Neural cell (in vitro differentiated cells): ENCODE measurements at regions not wholly inside any gene's neighbourhood (a gene's known extent, or its start where the extent isn't known, plus 50 kb on each side); places are given as distances from the start of the nearest gene placed in this dataset.

Source experiments
- H2AFZ ChIP-seq: fragments of 200-600, 300-800 bp; sonication (generic), shearing (Covaris generic); 2 replicates; pipeline ENCODE4 v1.6.0; 2014; ENCODE audit warnings: low read depth, mild to moderate bottlenecking, antibody characterized with exemption, low read length, moderate library complexity
- H3F3A ChIP-seq: fragments of 200-600 bp; shearing (Covaris generic); 2 replicates; pipeline ENCODE4 v1.6.1; 2016; ENCODE audit warnings: mild to moderate bottlenecking, moderate library complexity, mixed read lengths, antibody characterized with exemption, low read length; ENCODE audit not compliant: insufficient read depth, poor library complexity, severe bottlenecking
- H3K27ac ChIP-seq: fragments of 200-600, 300-800 bp; sonication (generic), shearing (Covaris generic); 2 replicates; pipeline ENCODE4 v1.5.1; 2014; ENCODE audit warnings: mild to moderate bottlenecking, low read length, moderate library complexity
- H3K27me3 ChIP-seq: fragments of 300-800, 200-600 bp; sonication (generic), shearing (Covaris generic); 2 replicates; pipeline ENCODE4 v1.6.0; 2014; ENCODE audit warnings: mild to moderate bottlenecking, low read depth, low read length, moderate library complexity; ENCODE audit not compliant: insufficient read depth
- H3K36me3 ChIP-seq: fragments of 300-800, 200-600 bp; sonication (generic), shearing (Covaris generic); 2 replicates; pipeline ENCODE4 v1.5.1; 2014; ENCODE audit warnings: mild to moderate bottlenecking, antibody characterized with exemption, low read length, moderate library complexity; ENCODE audit not compliant: insufficient read depth
- H3K4me2 ChIP-seq: fragments of 300-800, 200-600 bp; sonication (generic), shearing (Covaris generic); 2 replicates; pipeline ENCODE4 v1.6.0; 2014; ENCODE audit warnings: mild to moderate bottlenecking, low read length
- H3K4me3 ChIP-seq: fragments of 300-800, 200-600 bp; sonication (generic), shearing (Covaris generic); 2 replicates; pipeline ENCODE4 v1.5.1; 2014; ENCODE audit warnings: mild to moderate bottlenecking, low read length, moderate library complexity
- H3K79me2 ChIP-seq: fragments of 200-600 bp; shearing (Covaris generic); replicated peaks from 2 replicates; pipeline ENCODE4 v1.6.0; 2014; ENCODE audit warnings: mild to moderate bottlenecking, low read length, moderate library complexity; ENCODE audit not compliant: insufficient read depth
- H3K9ac ChIP-seq: fragments of 300-800, 200-600 bp; sonication (generic), shearing (Covaris generic); 2 replicates; pipeline ENCODE4 v1.6.1; 2016; ENCODE audit warnings: mild to moderate bottlenecking, low read length, mixed read lengths
- H3K9me2 ChIP-seq: fragments of 200-600 bp; shearing (Covaris generic); 2 replicates; pipeline ENCODE4 v1.6.1; 2016; ENCODE audit warnings: mild to moderate bottlenecking, low read length, mixed read lengths; ENCODE audit not compliant: insufficient read depth
- H3K9me3 ChIP-seq: fragments of 200-600, 300-800 bp; sonication (generic), shearing (Covaris generic); 2 replicates; pipeline ENCODE4 v1.6.1; 2016; ENCODE audit warnings: mild to moderate bottlenecking, mixed run types, low read length, moderate library complexity, mixed read lengths
- H4K20me1 ChIP-seq: fragments of 200-600 bp; shearing (Covaris generic); 2 replicates; pipeline ENCODE4 v1.6.1; 2016; ENCODE audit warnings: mild to moderate bottlenecking, mixed run types; ENCODE audit not compliant: insufficient read depth
- EP300 ChIP-seq: fragments of 450-650 bp; conservative IDR thresholded peaks from 2 replicates; pipeline ENCODE4 v1.6.1; 2014; ENCODE audit warnings: antibody characterized with exemption, mild to moderate bottlenecking, moderate library complexity; ENCODE audit not compliant: poor library complexity, severe bottlenecking
- EZH2 ChIP-seq: fragments of 200-600, 300-800 bp; shearing (Covaris generic), sonication (generic); IDR thresholded peaks from 2 replicates; pipeline ENCODE4 v1.6.1; 2014; ENCODE audit warnings: antibody characterized with exemption, low read length, borderline replicate concordance, mild to moderate bottlenecking; ENCODE audit not compliant: insufficient read depth, poor library complexity, severe bottlenecking
- MXI1 ChIP-seq: fragments of 450-650 bp; conservative IDR thresholded peaks from 2 replicates; pipeline ENCODE4 v1.6.1; 2014; ENCODE audit warnings: antibody characterized with exemption, mild to moderate bottlenecking; ENCODE audit not compliant: poor library complexity, severe bottlenecking
- POLR2AphosphoS5 ChIP-seq: IDR thresholded peaks from 2 replicates; pipeline ENCODE4 v1.6.1; 2012
- RAD21 ChIP-seq: fragments of 450-650 bp; conservative IDR thresholded peaks from 2 replicates; pipeline ENCODE4 v1.6.1; 2014; ENCODE audit warnings: antibody characterized with exemption, mild to moderate bottlenecking, moderate library complexity
- SMC3 ChIP-seq: fragments of 450-650 bp; conservative IDR thresholded peaks from 2 replicates; pipeline ENCODE4 v1.6.1; 2014; ENCODE audit warnings: antibody characterized with exemption, mild to moderate bottlenecking, moderate library complexity; ENCODE audit not compliant: poor library complexity
- TAF1 ChIP-seq: IDR thresholded peaks from 2 replicates; pipeline ENCODE4 v1.6.1; 2012; ENCODE audit warnings: low read depth
- TF ChIP-seq, protein P1 (sequence below): IDR thresholded peaks from 2 replicates; pipeline ENCODE4 v1.6.1; 2012; ENCODE audit warnings: borderline replicate concordance
- TF ChIP-seq, protein P2 (sequence below): fragments of 450-650 bp; IDR thresholded peaks from 2 replicates; pipeline ENCODE4 v1.5.1; 2014; ENCODE audit warnings: antibody characterized with exemption, mild to moderate bottlenecking, moderate library complexity; ENCODE audit not compliant: poor library complexity, severe bottlenecking

DNA sequence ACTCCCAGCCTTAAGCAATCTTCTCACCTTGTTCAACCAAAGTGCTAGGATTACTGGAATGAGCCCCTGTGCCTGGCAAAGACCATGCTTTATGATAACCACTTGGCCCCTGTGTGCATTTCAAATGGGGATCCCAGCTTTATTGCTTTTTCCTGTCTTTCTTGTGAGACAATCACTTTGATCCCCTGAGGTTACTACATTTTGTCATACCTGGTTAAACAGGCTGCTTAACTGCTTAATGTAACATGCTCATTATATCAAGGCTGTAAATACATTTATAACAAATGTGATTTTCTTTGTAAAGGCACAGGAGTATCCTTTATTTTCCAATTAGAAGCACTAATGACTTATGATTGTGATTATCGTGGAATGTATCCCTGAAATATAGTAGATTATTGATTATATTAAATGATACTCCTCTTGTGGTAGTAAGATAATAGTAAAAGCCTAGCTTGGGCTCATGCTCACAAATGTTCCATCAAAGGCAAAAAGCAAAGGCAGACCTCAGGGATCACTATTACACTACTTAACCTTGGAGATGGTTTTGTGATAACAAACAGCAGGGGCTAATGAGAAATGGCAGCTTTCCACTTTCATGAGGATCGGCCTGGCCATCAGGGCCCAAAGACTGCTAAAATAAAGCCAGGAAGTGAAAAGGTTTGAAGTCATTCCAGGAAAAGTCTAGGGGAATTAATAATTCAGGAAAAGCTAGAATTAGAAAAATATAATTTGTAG lies 290.8 kb upstream of the MDGA2 start:
- Histone ChIP-seq H3K4me2 (no peak overlapping the region), H4K20me1 (no peaks in the 10 kb centered on the region)
- TF ChIP-seq TAF1 (no peak), RAD21 (no peak)

DNA sequence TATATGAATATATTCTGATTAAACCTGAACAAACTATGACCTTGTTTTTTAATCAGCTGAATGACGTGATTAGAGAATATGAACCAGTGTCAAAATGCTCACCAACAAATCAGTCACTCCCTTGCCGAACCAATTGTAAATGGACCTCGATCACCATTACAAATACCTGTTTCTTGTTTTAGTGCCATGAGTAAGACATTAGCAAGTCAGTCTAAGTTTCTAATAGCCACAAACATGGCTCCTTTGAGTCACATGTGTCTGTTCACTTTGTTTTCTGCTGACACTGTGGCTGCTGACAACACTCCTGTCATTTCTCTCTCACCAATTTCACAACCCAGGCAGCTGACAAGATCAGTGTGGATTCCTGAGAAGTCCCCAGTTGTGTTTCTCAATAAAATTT lies 286.2 kb upstream of the MDGA2 start:
- H3K27ac ChIP-seq = no peak overlapping the region
- H3K9ac ChIP-seq = no peak overlapping the region
- H3K79me2 ChIP-seq = no peaks in the 10 kb centered on the region
- no peaks in the 10 kb centered on the region for H3K9me2 ChIP-seq
- no peak overlapping the region for H2AFZ ChIP-seq
- H4K20me1 ChIP-seq = no peaks in the 10 kb centered on the region
- H3K9me3 ChIP-seq = no peaks in the 10 kb centered on the region
- TF ChIP-seq POLR2AphosphoS5 = no peak
- no peaks in the 10 kb centered on the region for H3K27me3 ChIP-seq
- H3F3A ChIP-seq = no peaks in the 10 kb centered on the region
- H3K36me3 ChIP-seq = no peaks in the 10 kb centered on the region
- no peak overlapping the region for H3K4me3 ChIP-seq
- no peak overlapping the region for H3K4me2 ChIP-seq

More for the DNA sequence above, 290.8 kb upstream of the MDGA2 start:
- H3K9me2 ChIP-seq = no peaks in the 10 kb centered on the region
- H3K36me3 ChIP-seq = no peaks in the 10 kb centered on the region
- no peaks in the 10 kb centered on the region for H3F3A ChIP-seq
- H3K79me2 ChIP-seq = no peaks in the 10 kb centered on the region
- H3K4me3 ChIP-seq = no peak overlapping the region
- no peak overlapping the region for H3K9ac ChIP-seq
- H3K27me3 ChIP-seq = no peaks in the 10 kb centered on the region
- H3K9me3 ChIP-seq = no peaks in the 10 kb centered on the region
- H2AFZ ChIP-seq = no peak overlapping the region
- H3K27ac ChIP-seq = no peak overlapping the region

DNA sequence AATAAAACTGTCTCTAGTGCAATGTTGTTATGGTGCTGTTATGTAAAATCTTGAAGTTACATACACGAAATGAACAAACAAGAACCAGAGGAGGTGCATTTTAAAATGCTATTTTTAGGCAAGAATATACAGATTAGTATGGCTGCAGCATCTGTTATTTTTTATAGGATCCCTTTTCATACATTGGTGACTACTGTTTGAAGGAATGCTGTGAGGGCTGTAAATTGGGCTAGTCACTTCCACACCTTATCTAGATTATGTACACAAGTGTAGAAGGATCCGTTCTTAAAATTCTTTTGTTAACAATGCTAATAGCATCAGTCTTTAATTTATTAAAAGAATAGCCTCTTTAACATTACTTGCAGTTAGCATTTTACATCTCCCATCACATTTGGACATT lies 284.3 kb upstream of the MDGA2 start:
- H3K4me2 ChIP-seq = no peak overlapping the region
- H2AFZ ChIP-seq = no peak overlapping the region
- no peaks in the 10 kb centered on the region for H3K79me2 ChIP-seq
- no peak overlapping the region for H3K9ac ChIP-seq
- H3K9me3 ChIP-seq = no peaks in the 10 kb centered on the region
- no peaks in the 10 kb centered on the region for H3K9me2 ChIP-seq
- TF ChIP-seq RAD21 (no peak), POLR2AphosphoS5 (no peak), MXI1 (no peak), TAF1 (no peak)
- TF ChIP-seq, protein P1, sequence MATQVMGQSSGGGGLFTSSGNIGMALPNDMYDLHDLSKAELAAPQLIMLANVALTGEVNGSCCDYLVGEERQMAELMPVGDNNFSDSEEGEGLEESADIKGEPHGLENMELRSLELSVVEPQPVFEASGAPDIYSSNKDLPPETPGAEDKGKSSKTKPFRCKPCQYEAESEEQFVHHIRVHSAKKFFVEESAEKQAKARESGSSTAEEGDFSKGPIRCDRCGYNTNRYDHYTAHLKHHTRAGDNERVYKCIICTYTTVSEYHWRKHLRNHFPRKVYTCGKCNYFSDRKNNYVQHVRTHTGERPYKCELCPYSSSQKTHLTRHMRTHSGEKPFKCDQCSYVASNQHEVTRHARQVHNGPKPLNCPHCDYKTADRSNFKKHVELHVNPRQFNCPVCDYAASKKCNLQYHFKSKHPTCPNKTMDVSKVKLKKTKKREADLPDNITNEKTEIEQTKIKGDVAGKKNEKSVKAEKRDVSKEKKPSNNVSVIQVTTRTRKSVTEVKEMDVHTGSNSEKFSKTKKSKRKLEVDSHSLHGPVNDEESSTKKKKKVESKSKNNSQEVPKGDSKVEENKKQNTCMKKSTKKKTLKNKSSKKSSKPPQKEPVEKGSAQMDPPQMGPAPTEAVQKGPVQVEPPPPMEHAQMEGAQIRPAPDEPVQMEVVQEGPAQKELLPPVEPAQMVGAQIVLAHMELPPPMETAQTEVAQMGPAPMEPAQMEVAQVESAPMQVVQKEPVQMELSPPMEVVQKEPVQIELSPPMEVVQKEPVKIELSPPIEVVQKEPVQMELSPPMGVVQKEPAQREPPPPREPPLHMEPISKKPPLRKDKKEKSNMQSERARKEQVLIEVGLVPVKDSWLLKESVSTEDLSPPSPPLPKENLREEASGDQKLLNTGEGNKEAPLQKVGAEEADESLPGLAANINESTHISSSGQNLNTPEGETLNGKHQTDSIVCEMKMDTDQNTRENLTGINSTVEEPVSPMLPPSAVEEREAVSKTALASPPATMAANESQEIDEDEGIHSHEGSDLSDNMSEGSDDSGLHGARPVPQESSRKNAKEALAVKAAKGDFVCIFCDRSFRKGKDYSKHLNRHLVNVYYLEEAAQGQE = no peak
- no peaks in the 10 kb centered on the region for H3F3A ChIP-seq
- no peaks in the 10 kb centered on the region for H3K36me3 ChIP-seq
- H4K20me1 ChIP-seq = no peaks in the 10 kb centered on the region
- no peak overlapping the region for H3K4me3 ChIP-seq
- no peak overlapping the region for H3K27ac ChIP-seq
- no peaks in the 10 kb centered on the region for H3K27me3 ChIP-seq

DNA sequence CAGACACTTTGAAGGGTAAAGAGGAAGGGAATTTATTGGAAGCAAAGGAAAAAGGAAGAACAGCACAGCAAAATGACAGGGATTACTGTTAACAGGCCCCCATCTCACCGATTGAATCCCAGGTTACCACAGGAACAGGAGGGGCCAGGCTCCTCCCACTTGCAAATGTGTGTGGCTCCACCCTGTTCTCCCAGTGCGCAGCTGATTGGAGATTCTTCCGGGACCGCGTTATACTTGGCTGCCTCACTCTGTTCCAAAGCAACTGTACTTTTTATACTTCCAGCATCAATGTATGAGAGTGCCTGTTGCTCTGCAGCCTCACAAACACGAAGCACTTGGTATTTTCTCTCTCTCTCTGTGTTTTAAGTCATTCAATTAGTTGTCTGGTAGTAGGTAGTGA lies 273.6 kb upstream of the MDGA2 start:
- Histone ChIP-seq H3K36me3 (no peaks in the 10 kb centered on the region), H3K27ac (no peak overlapping the region), H4K20me1 (no peaks in the 10 kb centered on the region), H3K4me2 (no peak overlapping the region), H3K27me3 (no peaks in the 10 kb centered on the region), H3K9me2 (no peaks in the 10 kb centered on the region), H3F3A (no peaks in the 10 kb centered on the region), H3K9me3 (no peaks in the 10 kb centered on the region), H3K79me2 (no peaks in the 10 kb centered on the region), H2AFZ (no peak overlapping the region), H3K9ac (no peak overlapping the region), H3K4me3 (no peak overlapping the region)
- no peak for TF ChIP-seq SMC3
- TF ChIP-seq EP300 = no peak
- TF ChIP-seq, protein P1 = no peak
- no peak for TF ChIP-seq EZH2
- TF ChIP-seq, protein P2, sequence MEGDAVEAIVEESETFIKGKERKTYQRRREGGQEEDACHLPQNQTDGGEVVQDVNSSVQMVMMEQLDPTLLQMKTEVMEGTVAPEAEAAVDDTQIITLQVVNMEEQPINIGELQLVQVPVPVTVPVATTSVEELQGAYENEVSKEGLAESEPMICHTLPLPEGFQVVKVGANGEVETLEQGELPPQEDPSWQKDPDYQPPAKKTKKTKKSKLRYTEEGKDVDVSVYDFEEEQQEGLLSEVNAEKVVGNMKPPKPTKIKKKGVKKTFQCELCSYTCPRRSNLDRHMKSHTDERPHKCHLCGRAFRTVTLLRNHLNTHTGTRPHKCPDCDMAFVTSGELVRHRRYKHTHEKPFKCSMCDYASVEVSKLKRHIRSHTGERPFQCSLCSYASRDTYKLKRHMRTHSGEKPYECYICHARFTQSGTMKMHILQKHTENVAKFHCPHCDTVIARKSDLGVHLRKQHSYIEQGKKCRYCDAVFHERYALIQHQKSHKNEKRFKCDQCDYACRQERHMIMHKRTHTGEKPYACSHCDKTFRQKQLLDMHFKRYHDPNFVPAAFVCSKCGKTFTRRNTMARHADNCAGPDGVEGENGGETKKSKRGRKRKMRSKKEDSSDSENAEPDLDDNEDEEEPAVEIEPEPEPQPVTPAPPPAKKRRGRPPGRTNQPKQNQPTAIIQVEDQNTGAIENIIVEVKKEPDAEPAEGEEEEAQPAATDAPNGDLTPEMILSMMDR = no peak
- TF ChIP-seq POLR2AphosphoS5 = no peak
